ENCODE measurements at regions not wholly inside any gene's neighbourhood (a gene's known extent, or its start where the extent isn't known, plus 50 kb on each side); places are given as distances from the start of the nearest gene placed in this dataset.

GRCh38 chr5:118174671-118175070, 813.7 kb downstream of the DTWD2 start:
- no peak for TF ChIP-seq CTCF (IDR thresholded peaks at IDR 0.05; ENCODE audit: low read length, missing control alignments)
- no peak for DNase-seq (ENCODE audit: low read depth)
- H3K4me3 ChIP-seq (replicated peaks; ENCODE audit: low read depth, low read length), result no peak overlapping the region

GRCh38 chr5:118173340-118173739, 815.0 kb downstream of the DTWD2 start:
- TF ChIP-seq CTCF (IDR thresholded peaks at IDR 0.05; ENCODE audit: low read length, missing control alignments), result no peak
- H3K4me3 ChIP-seq (replicated peaks; ENCODE audit: low read depth, low read length), result no peak overlapping the region
- DNase-seq (ENCODE audit: low read depth), result no peak

- no peak for TF ChIP-seq CTCF (IDR thresholded peaks at IDR 0.05; ENCODE audit: low read length, missing control alignments)
- H3K4me3 ChIP-seq (replicated peaks; ENCODE audit: low read depth, low read length), result no peak overlapping the region
- DNase-seq (ENCODE audit: low read depth), result no peak
Measured at GRCh38 chr5:118165619-118166018, 822.7 kb downstream of the DTWD2 start.

GRCh38 chr5:118156181-118156580, 832.2 kb downstream of the DTWD2 start:
- no peak for TF ChIP-seq CTCF (IDR thresholded peaks at IDR 0.05; ENCODE audit: low read length, missing control alignments)
- H3K4me3 ChIP-seq (replicated peaks; ENCODE audit: low read depth, low read length), result no peak overlapping the region
- DNase-seq (ENCODE audit: low read depth), result no peak

- H3K4me3 ChIP-seq (replicated peaks; ENCODE audit: low read depth, low read length), result no peak overlapping the region
- no peak for TF ChIP-seq CTCF (IDR thresholded peaks at IDR 0.05; ENCODE audit: low read length, missing control alignments)
- DNase-seq (ENCODE audit: low read depth), result no peak
Measured at GRCh38 chr5:118146824-118147223, 841.5 kb downstream of the DTWD2 start.

- TF ChIP-seq CTCF (IDR thresholded peaks at IDR 0.05; ENCODE audit: low read length, missing control alignments), result no peak
- no peak for DNase-seq (ENCODE audit: low read depth)
- H3K4me3 ChIP-seq (replicated peaks; ENCODE audit: low read depth, low read length), result no peak overlapping the region
Measured at GRCh38 chr5:118144540-118144939, 843.8 kb downstream of the DTWD2 start.

GRCh38 chr5:118139361-118139760, 849.0 kb downstream of the DTWD2 start:
- DNase-seq (ENCODE audit: low read depth), result no peak
- TF ChIP-seq CTCF (IDR thresholded peaks at IDR 0.05; ENCODE audit: low read length, missing control alignments), result no peak
- no peak overlapping the region for H3K4me3 ChIP-seq (replicated peaks; ENCODE audit: low read depth, low read length)
